ENCODE measurements at regions not wholly inside any gene's neighbourhood (a gene's known extent, or its start where the extent isn't known, plus 50 kb on each side); places are given as distances from the start of the nearest gene placed in this dataset.

DNA sequence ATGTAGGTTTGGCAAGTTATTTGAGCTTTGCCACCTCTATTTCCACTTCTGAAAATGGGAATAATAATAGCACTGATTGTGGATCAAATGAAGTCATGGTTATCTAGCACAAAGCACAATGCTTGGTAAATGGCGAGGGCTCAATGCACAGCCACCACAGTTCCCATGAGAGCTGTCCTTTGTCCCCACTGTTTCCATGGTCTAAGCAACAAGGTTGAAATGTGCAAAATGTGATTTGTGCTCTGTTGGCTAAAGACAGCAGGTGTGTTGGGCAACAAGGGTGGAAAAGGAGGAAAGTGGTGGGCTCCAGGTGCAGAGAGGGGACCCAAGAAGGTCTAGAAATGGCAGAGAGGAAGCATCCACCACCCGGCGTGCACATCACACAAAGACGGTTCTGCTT lies 200.5 kb downstream of the TRIM29 start:
- TF ChIP-seq POLR2AphosphoS5 (IDR thresholded peaks at IDR 0.05) (no peak), CTCF (IDR thresholded peaks at IDR 0.05) (no peak), POLR2A (IDR thresholded peaks at IDR 0.05; ENCODE audit: low read depth) (no peak), EP300 (IDR thresholded peaks at IDR 0.05) (no peak)
